C1 segment of cervical spinal cord (tissue), 14 donors: ENCODE measurements at regions not wholly inside any gene's neighbourhood (a gene's known extent, or its start where the extent isn't known, plus 50 kb on each side); places are given as distances from the start of the nearest gene placed in this dataset.
A peak's percentile ranks its signal among the peaks of the same experiment; 100 is the strongest.
"Not testable (repeated sequence)": the region's sequence is repeated elsewhere in the genome, so short reads cannot be mapped to it uniquely, and the experiment has no call there.

Experiments
- DNase-seq, 14 donors: peaks; one replicate each; lab custom pipeline; 2025; lab: John Stamatoyannopoulos, UW

DNA sequence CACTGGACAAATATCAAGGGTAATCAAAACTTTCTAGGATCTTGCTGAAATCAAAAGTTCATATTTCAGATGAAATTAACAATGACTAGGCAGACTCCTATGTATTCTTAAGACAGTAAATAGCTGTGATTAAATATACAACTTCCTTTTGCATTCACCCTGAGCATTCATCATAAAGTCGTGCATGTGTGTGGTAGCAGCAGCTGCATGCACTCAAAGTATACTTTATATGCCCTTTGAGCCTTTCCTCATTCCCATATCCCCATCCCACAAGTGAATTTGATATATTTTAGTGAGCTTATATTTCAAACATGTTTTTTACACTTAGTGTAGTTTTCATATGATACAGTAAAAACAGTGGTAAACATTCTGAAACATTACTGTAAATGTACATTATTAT is 959.0 kb downstream of the C4orf33 start:
- DNase-seq = no peak

DNA sequence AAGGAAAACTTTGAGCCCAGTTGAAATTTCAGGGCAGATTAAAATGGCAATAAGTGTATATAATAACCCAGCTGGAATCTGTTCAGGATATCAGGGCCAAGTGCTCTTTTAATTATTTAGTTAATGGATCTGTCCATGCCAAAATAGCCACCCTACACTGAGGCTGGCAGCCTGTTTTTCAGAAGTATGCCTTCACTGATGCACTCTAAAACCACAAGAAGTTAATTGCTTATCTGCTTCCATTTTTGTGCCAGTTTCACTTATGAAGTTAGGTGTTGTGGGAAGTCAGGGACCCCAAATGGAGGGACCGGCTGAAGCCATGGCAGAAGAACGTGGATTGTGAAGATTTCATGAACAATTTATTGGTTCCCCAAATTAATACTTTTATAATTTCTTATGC is 960.3 kb downstream of the C4orf33 start:
- DNase-seq = no peak

DNA sequence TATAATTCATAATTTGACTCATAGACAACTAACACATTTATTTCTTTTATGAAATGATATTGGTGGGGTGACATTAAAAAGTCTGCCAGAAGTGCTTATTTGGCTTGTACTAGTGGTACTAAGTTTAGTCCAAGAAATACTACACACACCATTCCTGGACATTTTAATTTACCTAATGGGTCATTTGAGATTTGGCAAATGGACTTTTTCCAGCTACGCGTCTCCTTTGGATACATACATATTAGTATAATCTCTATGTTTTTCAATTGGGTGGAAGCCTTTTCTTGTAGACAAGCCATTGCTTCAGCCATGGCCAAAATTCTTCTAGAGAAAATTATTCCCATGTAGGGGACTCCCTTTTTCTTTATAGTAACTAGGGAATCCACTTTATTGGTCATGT is 968.5 kb downstream of the C4orf33 start:
- DNase-seq = no peak

DNA sequence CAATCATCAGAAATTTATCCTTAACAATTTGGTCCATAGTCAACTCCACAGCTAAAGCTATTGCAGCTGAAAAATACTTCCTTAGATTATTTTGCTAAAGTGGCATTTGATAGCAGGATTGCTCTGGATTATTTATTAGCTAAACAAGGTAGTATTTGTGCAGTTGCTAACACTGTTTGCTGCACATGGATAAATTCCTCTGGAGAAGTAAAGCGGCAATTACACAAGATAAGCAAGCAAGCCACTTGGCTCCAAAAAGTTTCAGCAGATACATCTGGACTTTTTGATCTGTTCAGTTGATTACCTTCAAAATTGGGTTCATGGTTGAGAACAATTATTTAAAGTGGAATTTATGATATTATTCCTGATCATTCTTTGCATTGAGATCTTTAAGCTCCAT is 971.5 kb downstream of the C4orf33 start:
- no peak for DNase-seq

DNA sequence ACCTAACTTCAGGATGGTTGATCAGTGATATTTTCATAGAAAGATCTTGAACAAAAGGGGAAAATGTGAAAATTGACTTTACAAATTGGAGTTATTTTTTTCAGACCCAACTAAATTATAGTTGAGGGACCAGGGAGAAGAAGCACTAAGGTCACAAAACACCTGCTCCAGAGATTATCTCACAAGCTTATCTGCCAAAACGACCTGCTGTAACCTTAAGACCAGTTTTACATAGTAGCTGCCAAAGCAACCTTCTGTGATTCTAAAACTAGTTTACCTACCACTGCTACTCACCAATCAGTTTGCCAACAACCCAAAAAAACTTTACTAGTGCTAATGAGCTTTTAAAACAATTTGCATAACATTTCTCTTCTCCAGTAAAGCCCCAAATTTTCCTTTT is 972.1 kb downstream of the C4orf33 start:
- DNase-seq = no peak

DNA sequence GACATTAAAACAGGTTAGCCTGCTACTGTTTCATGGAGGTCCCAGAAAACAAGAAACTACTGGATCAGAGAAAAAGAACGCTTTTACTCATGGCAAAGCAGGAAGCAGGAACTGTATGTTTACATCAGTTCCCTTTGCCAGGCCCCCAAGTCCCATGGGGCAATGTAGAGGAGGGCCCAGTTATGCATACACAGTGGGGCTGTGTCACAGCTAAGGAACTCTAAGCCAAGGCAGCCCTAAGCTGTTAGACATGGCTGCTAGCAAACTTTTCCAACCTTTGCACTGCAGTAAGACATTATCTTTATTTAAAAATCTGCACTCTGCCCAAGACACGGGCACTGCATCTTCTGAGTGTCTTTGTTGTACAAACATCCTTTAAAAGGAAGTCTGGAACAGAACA is 975.8 kb downstream of the C4orf33 start:
- no peak for DNase-seq

DNA sequence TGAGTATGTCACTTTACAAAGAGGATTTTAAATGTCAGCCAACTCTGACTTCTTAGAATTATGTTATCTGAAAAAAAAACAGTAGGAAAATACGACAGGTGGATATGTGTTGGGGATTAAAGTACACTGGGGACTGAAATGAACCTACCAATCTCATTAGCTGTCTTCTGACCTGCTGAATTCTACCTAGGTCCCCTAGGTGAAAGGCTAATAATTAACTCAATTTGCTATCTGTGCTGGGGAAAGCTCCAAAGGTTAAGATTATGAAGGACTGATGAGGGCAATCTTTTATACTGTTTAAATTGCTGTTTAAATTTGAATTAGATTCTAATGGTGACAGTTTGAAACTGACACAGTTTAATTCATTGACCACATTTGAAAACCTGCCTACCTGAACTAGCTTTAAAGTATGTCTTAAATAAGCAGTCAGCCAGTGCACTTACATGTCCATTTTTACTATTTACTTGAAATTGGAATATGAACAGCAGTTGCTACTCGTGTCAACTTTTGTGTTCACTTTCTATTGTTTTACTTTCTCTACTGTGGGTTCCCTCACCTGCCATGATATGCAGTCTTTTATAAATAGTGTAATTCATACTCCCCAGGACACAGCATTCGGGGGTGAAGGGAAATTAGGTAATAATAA is 977.3 kb downstream of the C4orf33 start:
- no peak for DNase-seq

DNA sequence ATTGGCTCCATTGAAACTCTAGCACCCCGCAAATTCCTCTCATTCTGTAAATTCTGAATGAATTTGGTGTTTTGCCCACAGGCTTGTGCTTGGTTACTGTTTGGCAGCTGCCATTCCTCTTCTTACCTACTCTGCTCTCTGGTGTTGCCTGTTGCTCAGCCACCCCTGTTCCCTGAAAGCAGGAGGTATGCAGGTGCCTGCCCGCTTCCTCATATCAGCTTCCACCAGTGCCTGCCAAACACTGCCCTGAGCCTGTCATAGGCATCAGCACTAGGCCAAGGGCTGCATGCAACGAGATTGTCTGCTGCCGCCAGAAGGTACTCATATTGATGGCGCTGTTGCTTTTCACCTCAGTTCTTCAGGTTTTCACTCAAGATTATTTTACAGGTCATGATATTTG is 978.1 kb downstream of the C4orf33 start:
- DNase-seq = no peak

DNA sequence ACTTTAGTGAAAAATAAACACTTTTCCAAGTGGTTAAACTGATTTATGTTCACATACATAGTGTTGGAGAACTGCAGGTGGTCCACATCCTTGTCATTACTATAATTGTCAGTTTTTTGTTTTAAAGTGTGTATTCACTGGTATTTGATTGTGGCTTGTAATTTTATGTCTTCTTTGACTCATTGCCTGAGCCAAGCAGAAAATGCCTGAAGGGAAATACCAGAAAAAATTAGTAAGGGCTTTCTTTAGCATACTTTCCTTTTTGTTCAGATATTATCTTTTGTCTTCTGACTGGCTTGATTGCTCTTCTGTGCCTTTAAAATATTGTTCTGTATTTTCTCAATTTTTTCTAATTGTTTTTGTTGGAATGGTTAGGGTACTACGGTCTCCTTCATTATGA is 981.3 kb downstream of the C4orf33 start:
- DNase-seq = no peak

DNA sequence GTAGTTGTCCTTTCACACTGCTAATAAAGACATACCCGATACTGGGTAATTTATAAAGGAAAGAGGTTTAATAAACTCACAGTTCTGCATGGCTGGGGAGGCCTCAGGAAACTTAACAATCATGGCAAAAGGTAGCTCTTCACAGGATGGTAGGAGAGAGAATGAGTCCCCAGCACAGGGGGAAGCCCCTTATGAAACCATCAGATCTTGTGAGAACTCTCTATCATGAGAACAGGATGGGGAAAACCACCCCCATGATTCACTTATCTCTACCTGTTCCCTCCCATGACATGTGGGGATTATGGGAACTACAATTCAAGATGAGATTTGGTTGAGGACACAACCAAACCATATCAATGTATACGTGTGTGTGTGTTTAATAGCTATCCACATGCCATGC is 983.1 kb downstream of the C4orf33 start:
- DNase-seq = not testable (repeated sequence)

DNA sequence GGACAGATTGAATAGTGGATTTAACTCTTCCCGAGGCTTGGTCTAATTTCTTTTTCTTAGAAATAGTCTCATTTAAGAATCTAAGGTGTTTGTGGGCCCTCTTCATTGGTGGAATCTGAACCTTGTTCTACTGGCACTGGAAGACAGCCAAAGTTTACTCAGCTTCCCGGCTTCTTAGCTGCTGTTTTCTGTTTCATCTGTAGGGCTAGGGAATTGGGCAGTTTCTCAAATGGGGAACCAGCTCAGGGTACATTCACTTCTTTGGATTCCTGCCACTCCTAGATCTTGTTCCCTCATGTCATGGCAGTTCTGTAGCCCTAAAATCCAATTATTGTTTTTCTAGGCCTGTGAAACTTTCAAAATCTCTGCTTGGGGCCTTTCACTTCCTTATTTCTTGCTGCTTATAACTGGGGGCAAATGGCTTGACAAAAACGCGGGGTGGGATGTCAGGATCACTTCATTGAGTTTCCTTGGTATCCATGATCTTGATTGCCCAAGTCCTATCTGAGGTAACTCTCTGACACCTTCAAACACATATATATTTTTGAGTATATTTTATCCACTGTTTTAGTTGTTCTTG is 985.0 kb downstream of the C4orf33 start:
- no peak for DNase-seq

DNA sequence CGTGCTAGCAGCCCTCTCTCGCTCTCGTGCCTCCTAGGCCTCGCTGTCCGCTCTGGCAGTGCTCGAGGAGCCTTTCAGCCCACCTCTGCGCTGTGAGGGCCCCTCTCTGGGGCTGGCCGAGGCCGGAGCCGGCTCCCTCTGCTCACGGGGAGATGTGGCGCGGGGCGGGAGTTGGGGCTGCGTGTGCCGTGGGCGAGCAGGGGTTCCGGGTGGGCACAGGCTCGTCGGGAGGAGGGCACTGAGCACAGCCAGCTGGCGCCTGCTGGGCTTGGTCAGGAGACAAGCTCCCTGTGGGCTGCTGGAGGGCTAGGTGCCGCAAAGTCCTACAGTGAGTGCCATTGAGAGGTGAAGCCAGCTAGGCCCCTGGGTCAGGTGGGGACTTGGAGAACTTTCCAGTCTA is 994.5 kb downstream of the C4orf33 start:
- DNase-seq = no peak

DNA sequence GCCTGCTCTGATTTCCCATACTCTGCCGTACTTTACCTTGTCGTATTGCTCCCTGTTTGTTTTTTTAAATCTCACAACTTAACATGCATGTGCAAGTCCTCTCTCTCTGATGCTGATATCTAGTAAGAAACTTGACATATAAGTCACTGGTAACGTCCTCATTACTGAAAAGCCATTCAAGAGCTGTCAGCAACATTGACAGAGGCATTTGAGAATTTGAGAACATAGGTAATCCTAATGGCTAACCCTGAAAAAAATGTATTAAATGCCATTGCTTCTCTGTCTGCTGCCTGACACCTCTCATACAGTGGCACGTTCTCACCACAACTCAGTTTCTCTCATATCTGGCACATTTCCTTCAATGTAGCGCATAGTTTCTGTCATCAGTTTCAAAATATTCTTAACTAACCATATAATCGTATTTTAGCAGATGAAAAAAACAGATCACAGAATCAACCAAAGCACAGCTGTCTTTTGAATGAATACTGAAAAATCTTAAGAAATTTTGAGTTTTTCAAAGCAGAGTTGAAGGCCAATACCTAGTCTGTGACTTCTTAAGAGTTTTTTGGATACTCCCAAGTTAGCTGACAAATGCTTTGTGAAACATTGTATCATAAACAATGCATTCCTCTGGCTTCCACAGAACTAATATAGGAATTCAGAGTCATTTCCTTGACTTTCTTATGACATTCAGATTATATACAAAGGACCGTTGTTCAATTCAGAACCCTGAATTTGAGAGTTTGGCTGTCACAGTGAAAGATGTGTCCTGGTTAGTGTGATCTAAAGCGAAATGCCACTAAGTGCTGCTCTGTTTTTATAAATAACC is 996.4 kb downstream of the C4orf33 start:
- no peak for DNase-seq

DNA sequence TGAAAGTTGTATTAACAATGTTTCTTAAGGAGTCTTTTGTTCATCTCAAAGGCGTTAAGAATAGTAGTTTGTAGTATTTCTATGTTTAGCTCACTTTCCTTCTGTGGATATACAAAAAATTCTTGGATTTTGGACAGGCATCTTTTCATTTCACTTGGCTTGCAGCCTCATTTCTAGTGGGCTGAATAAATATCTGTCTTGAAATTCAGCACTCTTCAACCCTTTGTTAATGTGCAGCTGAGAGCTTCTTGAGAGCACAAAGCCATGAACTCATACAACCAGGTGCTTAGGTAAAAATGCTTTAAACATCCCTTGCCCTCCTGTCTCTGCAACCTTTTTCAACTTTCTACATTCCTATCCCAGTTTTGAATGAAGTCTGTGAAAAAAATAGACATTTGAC is 1003.2 kb downstream of the C4orf33 start:
- no peak for DNase-seq

DNA sequence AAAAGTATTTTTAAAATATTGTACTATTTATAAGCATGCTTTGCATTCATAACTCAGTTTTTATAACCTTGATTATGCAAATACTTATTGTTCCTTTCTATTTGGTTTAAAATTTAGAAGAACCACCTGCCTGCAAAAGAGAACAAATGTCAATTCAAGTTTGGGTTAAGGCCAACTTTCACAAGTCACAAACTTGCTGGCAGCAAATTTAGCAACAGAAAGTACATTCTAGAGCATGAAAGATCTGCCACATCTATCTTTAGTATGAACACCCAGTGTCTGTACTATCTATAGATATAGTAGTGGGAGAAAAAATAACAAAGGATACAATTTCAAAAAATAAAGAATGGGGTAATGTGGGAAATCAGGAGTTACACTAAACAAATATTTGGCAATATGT is 1014.2 kb downstream of the C4orf33 start:
- no peak for DNase-seq

DNA sequence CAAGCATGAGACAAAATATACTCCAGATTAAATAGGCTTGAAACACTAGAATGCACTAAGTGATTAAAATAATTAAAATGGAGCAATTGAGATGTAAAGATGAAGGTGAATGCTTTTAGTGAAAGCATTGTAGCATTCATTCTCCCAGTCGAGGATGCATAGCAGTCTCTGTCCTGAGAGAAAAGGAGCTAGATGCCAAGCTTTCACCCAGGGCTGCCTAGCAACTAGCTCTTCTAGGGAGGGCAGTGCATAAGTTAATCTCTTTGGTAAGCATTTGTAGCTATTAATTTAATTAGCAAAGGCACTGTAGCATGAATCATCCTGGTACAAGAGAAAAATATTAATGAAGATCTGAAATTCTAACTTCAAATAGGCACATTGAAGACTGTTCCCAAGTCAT is 1014.8 kb downstream of the C4orf33 start:
- no peak for DNase-seq

DNA sequence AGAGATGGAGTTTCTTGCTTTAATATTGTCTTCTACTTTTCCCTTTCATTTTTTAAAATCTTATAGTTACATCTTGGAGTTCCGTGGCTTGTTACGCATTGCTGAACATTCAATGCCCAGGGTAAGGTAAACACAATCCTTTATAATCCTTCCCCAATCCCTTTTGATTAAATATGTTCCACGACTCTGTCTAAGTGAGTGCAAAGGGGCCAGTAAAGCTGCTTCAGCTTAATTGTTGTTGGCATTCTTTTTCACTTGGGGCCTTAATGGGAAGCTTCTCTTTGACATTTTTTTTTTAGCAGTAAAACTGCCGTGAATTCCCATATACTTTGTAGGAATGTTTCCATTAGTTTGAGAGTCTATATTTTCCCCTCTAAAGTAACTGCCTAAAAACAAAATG is 1028.1 kb downstream of the C4orf33 start:
- DNase-seq = no peak

DNA sequence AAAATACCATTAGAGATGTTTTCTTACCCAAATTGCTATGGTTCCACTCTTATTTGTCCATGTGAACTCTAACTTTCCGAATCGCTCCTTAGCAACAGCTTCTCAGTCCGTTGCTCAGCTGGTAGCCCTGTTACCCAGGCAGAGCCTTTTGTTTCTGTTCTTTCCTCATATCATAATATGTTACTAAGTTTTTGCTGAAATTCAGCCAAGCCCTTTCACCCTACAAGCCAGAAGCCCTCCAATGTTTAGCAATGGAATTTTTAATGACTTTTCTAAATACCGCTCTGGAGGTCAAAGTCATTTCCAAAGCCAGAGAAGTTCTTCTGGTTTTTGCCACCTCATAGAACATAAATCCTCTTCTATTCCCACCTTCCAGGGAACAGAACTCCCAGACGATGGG is 1029.5 kb downstream of the C4orf33 start:
- peak in 2 of 14 donors; percentile 6 to 13 for DNase-seq

DNA sequence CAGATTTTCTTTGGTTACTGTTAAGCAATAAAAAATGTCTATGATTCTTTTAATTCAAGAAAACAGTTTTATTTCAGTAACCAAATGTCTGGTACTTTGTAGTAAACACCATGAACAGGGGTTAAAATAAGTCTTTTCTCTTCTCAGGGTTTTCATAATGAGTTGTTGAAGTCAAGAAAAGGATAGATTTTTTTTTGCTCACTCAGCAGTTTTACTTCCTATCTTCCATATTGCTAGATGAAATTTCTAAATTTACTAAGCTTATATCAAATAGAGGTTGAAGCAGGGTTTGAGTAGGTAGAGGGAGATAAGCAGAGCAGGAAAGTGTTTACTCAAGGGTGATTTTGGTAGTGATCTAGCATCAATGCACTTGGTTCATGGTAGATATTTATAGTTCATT is 1031.3 kb downstream of the C4orf33 start:
- no peak for DNase-seq

DNA sequence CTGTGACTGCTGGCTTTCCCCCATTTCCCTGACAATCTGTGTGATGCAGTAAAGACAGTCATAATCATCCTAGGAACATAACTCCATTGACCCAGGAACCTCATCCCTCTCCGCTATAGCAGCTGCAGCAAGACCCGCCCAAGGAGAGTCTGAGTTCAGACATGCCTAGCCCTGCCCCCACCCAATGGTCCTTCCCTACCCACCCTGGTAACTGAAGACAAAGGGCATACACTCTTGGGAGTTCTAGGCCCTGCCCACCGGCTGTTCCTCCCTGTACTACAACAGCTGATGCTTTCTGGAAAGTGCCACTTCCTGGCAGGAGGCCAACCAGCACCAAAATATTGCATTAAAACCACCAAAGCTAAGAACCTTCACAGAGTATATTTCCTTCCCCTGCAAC is 1035.6 kb downstream of the C4orf33 start:
- no peak for DNase-seq

DNA sequence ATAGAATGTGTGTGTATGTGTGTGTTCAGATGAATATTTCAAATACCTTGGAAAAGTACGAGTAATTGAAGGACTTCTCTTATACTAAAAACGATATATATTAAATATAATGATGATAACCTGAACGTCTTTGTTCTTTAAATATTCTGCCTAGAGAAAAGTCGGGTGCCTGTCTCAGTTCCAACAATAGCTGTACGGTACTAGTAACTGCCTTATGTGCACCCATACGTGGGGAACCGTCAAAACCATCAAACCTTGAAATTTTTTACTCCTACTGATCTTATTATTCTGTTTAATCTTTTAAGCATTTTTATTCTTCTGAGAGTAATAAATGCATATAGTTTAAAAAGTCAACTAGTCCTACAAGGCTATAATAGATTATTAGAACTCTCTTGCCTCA is 1045.7 kb downstream of the C4orf33 start:
- no peak for DNase-seq

DNA sequence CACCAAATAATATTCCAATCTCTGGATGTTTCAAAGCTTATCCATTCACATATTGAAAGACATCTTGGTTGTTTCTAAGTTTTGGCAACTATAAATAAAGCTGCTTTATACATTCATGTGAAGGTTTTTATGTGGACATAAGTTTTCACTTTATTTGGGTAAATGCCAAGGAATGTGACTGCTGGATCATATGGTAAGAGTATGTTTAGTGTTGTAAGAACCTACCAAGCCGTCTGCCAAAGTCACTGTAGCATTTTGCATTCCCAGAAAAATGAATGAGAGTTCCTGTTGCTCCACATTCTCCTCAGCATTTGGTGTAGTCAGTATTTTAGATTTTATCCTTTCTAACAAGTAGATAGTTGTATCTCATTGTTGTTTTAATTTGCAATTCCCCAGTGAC is 1047.7 kb downstream of the C4orf33 start:
- DNase-seq = no peak

DNA sequence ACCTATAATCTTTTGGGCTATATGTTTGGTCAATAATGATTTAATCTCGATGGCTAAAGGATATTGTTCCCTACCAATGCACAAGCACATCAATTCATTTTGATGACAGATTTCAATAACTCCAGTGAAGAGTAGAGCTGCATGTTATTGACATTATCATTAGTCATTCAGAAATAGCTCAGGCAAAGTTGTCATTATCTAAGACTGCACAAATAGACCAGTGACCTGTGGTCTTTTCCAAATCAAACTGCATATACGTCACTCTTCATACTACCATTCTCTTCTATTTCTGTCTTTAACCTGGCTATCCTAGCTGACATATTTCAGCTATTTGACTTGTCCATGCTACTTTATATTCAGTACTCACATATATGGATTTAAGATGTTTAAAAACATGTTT is 1050.8 kb downstream of the C4orf33 start:
- no peak for DNase-seq
